Activated gamma-delta T cell (primary cell): ENCODE measurements at regions not wholly inside any gene's neighbourhood (a gene's known extent, or its start where the extent isn't known, plus 50 kb on each side); places are given as distances from the start of the nearest gene placed in this dataset.
"Not testable (repeated sequence)": the region's sequence is repeated elsewhere in the genome, so short reads cannot be mapped to it uniquely, and the experiment has no call there.

ENCODE experiments used
- DNase-seq: peaks from one replicate; lab custom pipeline; 2025; lab: John Stamatoyannopoulos, UW

DNA sequence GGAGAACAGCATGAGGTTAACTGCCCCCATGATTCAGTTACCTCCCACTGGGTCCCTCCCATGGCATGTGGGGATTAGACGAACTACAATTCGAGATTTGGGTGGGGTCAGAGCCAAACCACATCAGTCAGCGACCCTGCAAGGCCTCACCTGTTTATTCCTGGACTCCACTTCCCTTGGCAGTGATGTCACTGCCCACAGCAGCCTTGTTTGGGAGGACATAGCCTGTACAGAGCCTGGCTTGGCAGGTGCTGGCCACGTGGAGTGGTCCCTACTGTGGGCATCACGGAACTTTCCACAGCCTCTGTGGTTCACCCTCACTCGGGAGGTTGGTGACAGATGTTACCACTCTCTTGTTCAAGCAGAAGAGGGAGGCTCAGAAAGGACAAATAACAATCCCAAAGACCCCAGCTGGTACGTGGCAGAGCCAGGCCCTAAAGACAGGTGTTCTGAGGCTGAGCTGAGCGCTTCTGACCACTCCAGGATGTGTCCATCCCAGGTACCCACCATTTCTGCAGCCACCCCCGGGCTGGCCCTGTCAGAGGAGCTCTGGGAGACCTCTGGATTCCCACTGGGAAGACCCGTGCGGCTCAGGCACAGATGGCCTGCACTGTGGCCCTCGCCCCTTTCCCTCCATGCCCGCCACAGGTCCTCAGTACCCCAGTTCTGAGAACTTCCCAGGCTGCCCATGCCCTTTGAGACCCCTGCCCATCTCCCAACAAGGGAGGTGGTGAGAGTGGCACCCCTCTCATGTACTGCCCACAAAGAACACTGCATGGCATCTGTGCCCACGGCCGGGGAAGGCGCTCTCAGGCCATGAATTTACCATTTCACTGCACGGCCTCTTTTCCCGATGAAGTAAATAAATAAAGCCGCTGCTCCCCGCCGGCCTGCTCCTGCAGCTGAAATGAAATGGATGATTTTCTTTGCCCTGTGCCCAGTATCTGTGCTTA is 605.8 kb downstream of the TBC1D22A start:
- DNase-seq, result no peak

DNA sequence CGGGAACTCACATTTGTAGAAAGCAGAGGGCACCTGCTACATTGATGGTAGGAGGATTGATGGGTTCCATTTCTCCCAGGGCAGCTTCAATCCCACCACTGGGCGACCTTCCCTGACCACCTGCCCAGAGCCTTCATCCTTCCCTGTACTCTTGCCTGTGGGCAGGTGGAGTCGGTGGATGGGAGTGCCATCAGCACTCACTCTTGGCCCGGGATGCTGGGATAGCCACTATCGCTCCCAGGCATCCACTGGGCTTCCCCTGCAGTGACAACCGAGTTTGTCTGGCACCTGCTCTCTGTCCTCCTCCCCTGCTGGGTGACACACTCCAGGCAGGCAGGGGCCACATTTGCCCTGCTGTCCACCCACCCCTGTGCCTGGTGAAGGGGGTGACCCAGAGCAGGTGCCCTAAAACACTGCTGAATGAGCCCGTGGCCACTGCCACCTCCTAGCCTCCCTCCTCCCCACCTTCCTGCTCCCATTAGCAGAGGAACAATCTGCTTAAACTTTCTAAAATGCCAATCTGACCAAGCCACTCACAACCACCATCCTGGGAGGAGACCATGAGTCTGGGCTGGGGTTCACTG is 604.7 kb downstream of the TBC1D22A start:
- DNase-seq, result no peak

DNA sequence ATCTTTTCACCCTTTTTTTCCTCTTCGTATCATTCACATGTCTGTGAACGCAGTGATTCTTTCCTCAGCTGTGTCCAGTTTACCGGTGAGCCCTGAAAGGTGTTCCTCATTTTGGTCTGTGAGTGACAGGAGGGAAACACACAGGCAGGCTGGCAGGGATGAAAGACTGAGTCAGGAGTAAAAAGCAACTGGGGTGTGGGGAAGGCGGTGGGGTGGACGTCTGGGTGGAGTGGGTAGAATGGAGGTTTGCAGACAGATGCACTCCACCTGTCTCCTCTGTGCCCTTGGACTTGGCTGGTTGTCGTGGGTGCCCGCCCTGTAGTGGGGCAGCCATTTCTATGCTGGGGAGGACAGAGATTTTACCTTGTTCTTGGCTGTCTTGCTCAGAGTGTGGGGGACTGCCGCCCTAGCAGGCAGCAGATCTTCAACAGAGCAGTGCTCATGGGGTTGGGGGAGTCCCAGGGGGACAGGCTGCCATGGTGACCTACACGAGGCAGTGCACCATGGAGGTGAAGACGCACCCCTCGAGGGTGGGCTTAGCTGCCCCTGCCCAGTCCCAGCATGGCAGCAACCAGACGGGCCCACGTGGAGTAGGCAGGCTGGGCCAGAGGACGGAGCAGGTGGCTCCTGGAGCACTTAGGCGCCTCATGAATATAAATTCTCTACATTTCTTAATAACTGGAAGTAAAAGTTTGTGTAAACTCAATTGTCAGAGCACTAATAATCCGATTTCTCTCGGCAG is 603.7 kb downstream of the TBC1D22A start:
- DNase-seq, result no peak

DNA sequence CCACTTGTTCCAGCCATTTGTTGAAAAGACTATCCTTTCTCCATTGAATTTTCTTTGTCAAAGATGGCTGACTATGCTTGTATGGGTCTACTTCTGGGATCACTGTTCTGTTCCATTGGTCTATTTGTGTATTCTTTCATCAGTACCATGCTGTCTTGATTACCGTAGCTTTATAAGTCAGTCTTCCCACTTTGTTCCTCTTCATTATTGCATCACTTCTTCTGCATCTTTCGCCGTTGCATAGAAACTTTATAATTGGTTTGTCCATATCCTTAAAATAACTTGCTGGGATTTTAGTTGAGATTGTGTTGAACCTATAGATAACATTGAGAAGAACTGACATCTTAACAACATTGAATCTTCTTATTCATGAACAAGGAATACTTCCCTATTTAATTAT is 598.8 kb downstream of the TBC1D22A start:
- DNase-seq, result no peak

DNA sequence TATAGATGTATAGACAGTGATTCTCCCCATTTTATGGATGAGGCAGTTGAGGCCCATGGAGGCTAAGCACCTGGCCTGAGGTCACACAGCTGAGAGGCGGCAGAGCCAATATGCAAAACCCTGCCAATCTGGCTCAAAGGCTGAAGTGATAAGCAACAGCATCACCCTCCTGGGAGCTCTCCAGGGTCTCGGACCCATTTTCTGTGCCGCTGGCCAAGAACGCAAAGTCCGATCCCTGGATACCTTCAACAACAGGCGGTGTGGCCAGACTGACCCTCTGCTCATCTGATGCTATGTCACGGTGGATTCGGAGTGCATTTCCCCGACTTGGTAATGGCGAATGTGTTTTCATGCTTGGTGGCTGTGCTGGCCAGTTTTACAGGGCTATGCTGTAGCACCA is 595.0 kb downstream of the TBC1D22A start:
- DNase-seq, result no peak

DNA sequence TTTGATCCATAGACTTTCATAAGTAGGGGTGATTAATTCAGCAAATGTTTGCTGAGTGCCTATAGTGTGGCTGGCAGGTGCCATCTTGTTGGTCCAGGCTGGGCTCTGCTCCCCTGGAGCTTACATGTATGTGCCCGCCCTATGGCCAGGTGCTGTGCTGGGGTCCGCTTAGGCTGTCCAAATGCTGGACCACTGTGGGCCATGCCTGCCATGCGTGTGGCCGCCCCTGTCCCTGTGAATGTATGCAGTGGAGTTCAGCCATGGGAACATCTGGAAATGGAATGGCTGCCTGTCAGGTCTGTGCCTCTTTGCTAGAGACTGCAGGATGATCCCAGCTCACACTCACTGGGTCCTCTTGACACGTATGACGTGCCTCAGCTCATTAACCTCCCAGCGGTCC is 594.6 kb downstream of the TBC1D22A start:
- DNase-seq, result no peak

DNA sequence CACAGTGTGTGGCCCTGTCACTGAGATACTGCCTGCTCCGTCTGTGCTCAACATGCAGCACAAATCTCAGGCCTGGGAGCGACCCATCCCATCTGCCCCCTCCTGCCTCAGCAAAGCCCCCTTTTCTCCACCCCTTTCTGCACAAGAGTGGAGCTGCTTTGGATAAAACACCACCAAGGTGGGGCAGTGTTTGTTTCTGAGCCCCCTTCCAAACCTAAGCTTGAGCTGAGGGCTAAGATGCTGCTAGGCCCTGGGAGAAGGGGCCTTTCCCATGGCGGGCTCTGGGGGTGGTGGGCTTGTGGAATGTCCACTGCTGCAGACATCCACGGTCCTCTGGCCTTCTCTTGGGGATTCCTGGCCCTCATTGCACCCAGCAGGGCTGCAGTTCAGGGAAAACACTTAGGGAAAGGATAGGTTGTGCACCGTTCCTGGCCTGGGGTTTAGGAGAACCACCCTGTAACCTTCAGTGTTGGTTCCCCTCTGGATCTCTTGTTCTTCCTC is 594.1 kb downstream of the TBC1D22A start:
- DNase-seq, result no peak

DNA sequence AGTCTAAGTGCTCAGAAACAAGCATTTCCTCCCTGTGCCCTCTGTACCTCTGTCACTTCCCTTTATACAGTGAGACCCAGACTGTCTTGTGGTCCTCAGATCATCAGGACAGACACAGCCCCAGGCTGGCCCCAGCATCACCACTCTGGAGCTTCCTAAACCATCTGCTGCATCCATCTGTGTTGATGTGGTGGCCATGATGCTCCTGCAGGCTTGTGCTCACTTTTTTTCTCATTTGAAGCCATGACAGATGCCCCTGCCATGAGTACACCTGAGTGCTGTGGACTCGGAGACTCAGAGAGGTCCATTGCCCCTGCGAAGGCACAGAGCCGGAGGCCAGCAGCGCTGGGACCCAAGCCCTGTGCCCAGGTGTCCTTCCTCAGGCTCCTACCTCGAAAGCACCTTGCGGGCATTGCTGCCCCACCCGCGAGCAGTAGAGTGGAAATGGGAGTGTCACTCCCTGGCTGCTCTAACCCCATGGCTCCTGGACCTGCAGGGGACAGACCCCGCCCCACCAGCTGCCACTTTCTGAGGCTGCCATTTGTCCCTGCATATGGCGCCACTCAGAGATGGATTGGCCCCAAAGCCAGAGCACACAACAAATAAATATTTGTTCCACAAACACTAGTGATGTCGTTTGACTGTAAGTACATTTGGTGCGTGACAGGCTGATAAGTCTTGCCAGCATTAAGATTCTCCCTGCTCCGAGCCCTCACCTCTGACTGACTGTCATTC is 593.5 kb downstream of the TBC1D22A start:
- no peak for DNase-seq

DNA sequence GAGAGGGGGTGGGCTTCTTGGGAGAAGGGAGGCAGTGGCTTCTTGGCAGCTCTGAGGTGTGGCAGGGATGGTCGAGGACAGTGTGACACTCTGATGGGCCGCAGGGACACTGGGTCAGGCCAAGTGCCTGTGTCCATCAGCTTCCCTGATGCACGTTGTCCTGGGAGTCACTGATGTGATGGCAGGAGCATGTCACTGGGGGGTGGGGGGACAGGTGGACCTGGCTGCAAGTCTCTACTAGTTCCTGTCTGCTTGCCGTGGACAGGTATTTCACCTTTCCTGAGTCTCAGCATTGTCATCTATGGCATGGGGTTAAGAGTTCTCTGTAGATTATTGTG is 592.9 kb downstream of the TBC1D22A start:
- no peak for DNase-seq

DNA sequence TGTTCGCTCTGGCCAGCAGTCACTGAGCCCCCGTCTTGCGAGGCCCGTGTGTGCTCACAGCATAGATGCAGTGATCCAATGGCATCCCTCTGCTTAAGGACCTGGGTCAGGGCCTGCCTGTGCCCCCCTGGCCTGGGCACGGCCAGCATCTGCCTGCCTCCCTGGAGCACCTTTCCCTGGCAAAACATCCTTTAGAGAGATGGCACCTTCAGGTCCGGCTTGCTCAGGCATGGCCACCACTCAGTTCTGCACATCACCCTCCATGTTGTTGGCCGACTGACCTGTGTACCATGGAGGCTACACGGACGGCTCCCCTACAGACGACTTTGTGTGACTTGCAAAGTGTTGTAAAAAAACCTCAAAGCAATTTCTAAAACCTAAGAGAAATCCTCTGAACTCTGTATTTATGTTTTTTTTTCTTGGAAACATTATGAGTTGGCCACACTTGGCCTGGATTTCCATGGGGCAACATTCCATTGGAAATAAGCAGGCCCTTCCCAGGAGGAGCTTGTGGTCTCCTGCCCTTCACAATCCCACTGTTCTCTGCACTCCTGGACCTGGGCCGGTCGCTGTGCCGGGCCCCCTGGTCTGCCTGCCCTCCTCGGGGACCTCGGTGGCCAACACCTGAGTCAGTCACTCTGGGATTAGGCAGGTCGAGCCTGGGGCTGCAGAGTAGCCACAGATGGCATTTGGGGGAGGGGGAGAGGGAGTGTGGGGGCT is 592.4 kb downstream of the TBC1D22A start:
- DNase-seq, result no peak

DNA sequence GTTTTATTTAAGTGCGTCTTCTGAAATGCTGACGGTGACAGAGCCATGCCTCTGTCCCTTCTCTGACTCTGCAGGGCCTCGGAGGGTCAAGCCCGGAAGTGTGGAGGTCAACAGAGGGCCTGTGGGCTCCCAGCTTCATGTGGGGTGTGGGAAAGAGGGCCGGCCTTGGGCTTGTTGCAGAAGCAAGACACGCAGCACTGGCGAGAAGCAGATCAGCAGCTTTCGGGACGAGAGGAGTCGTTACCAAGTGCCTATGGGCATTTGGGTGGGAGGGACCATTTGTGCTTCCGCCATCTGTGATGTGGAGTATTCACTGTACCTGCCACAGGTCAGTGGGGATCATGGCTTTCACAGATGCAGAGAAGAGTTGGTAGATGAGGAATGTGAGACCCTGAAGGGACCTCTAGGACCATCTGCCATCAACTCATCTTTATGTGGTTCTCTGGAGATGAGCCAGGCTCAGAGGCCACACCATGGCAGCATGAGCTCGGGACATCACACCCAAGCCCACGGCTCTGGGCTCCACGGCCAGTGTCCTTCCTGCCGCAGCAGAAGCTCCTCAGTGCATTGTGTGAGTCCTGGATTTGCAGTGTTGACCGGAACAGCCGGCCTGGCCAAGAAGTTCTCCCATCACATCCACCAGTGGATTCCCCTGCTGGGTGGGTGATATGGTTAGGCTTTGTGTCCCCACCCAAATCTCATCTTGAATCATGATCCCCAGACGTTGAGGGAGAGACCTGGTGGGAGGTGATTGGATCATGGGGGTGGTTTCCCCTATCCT is 590.7 kb downstream of the TBC1D22A start:
- DNase-seq, result no peak

DNA sequence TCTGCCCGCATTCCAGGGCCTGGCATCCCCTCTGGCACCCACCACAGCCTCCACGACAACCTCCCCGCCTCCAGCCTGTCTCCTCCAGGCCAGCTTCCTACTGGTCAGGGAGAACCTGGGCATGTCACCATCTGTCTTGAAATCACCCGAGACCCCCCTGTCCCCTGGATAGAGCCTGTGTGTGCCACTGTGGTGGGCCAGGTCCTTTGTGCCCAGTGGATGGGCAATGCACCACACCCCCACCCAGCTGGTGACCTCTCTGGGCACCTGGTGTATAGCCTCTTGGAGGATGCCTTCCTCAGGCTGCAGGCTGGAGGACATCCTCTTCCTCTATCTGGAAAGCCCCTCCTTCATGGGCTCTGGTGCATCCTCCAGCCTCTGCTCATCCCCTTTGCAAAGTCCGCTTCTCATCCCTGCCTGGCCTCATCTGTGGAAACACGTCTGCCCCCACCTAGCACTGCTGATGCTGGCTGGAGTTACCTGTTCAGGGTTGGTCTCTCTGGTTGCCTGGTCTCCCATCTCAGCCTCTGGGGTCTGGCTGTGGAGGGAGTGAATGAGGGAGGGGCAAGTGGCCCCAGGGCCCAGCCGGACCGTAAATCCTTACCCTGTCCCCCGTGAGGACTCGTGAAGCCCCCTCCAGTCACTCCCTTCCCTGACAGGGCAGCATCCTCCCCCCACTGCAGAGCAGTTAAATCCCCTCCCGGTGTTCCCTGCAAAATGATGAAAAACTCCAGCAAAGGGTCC is 589.6 kb downstream of the TBC1D22A start:
- no peak for DNase-seq

DNA sequence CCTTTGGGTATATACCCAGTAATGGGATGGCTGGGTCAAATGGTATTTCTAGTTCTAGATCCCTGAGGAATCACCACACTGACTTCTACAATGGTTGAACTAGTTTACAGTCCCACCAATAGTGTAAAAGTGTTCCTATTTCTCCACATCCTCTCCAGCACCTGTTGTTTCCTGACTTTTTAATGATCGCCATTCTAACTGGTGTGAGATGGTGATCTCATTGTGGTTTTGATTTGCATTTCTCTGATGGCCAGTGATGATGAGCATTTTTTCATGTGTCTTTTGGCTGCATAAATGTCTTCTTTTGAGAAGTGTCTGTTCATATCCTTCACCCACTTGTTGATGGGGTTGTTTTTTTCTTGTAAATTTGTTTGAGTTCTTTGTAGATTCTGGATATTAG is 583.8 kb downstream of the TBC1D22A start:
- DNase-seq, result not testable (repeated sequence)

DNA sequence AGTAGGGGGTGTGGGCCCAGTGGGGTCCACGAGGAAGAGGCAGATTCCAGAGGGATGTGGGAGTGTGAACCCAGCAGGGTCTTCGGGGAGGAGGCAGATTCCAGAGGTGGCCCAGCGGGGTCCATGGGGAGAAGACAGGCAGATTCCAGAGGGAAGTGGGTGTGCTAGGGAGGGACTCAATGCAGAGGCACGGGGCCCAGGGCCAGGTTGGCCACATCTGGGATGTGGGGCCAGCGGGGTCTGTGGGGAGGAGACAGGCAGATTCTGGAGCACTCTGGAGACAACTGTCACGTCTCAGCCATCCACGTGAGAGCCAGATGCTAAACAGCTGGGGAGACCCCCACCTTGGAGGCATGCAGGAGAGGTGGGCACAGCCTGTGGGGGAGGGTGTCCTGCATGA is 582.6 kb downstream of the TBC1D22A start:
- no peak for DNase-seq

DNA sequence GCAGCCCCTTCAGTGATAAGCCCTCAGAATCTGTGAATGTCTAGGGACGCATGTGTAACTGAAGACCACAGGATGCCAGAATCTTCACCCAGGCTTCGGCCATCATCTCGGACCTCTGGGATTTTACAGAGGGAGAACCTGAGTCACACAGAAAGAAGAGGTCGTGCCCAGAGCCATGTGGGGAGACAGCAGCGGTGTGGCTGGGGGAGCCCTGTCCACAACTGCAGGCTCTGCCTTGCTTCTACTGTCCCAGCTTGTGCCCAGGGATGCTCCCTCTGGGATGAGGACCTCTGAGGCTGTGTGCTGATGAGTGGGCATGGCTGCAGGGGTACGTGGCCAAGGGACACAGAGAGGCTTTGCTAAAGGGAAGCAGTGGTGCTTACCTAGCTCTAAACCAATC is 582.0 kb downstream of the TBC1D22A start:
- no peak for DNase-seq

DNA sequence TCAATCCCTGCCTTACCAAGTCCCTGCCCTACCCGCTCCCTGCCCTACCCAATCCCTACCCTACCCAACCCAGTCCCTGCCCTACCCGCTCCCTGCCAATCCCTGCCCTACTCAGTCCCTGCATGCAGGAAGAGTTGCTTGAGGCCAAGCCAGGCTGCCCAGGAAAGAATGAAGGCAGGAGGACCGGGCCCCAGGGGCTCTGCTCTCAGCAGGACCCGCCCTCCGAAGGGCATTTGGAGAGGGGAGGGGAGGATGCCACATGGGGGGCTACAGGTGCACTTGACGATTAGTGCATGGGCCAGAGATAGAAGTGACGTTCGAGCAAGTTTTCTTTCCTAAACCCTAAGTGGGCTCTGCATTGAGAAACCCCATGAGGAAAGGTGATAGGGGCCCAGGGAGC is 581.2 kb downstream of the TBC1D22A start:
- DNase-seq, result no peak

DNA sequence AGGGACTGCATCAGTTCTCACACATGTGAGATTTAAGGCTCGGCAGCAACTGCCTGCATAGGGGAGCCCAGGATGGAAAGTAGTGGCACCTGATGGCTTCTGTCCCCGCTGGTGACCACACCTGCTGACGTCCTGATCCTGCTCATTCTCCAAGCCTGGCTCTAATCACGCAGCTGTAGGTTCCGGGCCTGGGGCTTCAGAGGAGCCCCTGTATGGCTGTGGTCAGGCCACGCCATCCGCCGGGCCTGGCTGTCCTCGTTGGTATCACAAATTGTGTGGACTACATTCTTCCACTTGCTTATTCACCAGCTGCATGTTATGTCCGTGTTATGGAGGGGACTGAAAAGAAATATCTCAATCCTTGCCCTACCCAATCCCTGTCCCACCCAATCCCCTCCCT is 580.0 kb downstream of the TBC1D22A start:
- DNase-seq, result no peak

DNA sequence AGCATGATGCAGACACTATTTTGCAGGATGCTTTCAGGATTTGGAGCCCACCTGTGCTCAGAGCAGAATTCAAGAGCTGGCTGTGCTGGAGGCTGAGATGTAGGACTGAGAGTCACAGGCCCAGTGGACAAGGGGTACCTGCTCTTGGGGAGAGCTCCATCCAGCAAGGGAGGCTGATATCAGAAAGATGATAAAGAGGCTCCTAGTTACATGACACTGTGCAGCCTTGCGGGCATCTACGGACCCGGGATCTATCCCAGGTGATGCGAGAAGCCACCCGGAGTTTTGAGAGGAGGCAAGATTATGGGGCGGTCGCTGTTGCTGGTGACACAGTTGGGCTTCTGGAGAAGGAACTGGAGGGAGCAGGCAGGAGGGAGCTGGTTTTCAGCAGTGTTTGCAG is 579.0 kb downstream of the TBC1D22A start:
- DNase-seq, result no peak

DNA sequence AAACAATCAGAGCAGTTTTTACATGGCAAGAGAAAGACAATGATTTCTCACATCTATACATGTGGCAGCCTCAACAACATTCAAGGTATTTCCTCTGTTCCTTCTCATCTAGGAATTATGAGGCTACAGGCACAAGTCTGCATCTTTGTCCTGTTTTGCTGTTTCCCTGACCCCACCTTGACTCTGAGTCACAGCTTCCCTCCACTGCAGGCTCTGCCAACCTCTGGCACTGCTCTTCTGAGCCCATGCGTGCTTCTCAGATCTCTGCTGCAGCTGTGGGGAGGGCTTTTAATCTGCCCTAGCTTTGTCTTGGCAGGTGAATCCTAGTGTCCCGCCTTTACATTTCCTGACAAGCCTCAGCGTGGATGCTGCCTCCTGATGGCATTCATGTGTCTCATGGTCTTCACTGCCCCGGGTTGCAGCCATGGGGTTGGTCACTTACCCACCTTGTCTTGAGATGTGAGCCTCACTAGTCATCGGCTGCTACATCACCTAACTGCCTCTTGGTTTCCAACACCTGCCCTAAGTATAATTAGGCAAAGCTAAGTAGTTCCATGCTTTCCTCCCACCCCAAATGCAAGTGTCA is 578.5 kb downstream of the TBC1D22A start:
- DNase-seq, result no peak
